ENCODE measurements at regions not wholly inside any gene's neighbourhood (a gene's known extent, or its start where the extent isn't known, plus 50 kb on each side); places are given as distances from the start of the nearest gene placed in this dataset.

GRCh38 chr18:64410685-64411084 lies 261.8 kb upstream of the LINC00305 start:
- TF ChIP-seq EZH2 (IDR thresholded peaks at IDR 0.05; ENCODE audit: low read depth) (no peak), CTCF (conservative IDR thresholded peaks at IDR 0.05) (no peak)

All from PC-9 (cell line).